ENCODE measurements at regions not wholly inside any gene's neighbourhood (a gene's known extent, or its start where the extent isn't known, plus 50 kb on each side); places are given as distances from the start of the nearest gene placed in this dataset.

GRCh38 chr5:123696921-123697341 lies 185.0 kb downstream of the CSNK1G3 start:
- ATAC-seq (no peak), DNase-seq (ENCODE audit: low spot score in 2 of 2) (no peak)
- H3K9me3 Mint-ChIP-seq = peaks cover 0 to 3% of the 10 kb centered on the region in 2 donors
- no peak overlapping the region for H3K27ac Mint-ChIP-seq
- H3K36me3 Mint-ChIP-seq = no peaks in the 10 kb centered on the region

- peaks cover 0 to 7% of the 10 kb centered on the region in 2 donors for H3K9me3 Mint-ChIP-seq
- peaks cover 0 to 6% of the 10 kb centered on the region in 2 donors for H3K36me3 Mint-ChIP-seq
- DNase-seq (ENCODE audit: low spot score in 2 of 2) = no peak
- no peak for ATAC-seq
- H3K27ac Mint-ChIP-seq = no peak overlapping the region
These were observed 178.8 kb downstream of the CSNK1G3 start for GRCh38 chr5:123690821-123691220.

- Mint-ChIP-seq H3K27ac (no peak overlapping the region), H3K36me3 (peaks cover 6 to 9% of the 10 kb centered on the region in 2 donors), H3K9me3 (peaks cover 16 to 17% of the 10 kb centered on the region in 2 donors)
- DNase-seq (ENCODE audit: low spot score in 2 of 2) = no peak
- ATAC-seq = no peak
These were observed 169.1 kb downstream of the CSNK1G3 start for GRCh38 chr5:123681061-123681460.

- Mint-ChIP-seq H3K27ac (no peak overlapping the region), H3K9me3 (no peaks in the 10 kb centered on the region), H3K36me3 (no peaks in the 10 kb centered on the region)
- DNase-seq (ENCODE audit: low spot score in 2 of 2) (no peak), ATAC-seq (no peak)
These were observed 161.1 kb downstream of the CSNK1G3 start for GRCh38 chr5:123673107-123673506.

GRCh38 chr5:123671711-123672456 lies 159.9 kb downstream of the CSNK1G3 start:
- no peak for DNase-seq (ENCODE audit: low spot score in 2 of 2)
- Mint-ChIP-seq H3K27ac (no peak overlapping the region), H3K36me3 (no peaks in the 10 kb centered on the region), H3K9me3 (no peaks in the 10 kb centered on the region)
- no peak for ATAC-seq

- Mint-ChIP-seq H3K36me3 (no peaks in the 10 kb centered on the region), H3K27ac (no peak overlapping the region), H3K9me3 (no peaks in the 10 kb centered on the region)
- peak in 1 of 2 donors; percentile 31 for DNase-seq (ENCODE audit: low spot score in 2 of 2)
- ATAC-seq = no peak
These were observed 159.1 kb downstream of the CSNK1G3 start for GRCh38 chr5:123671042-123671441.
